ENCODE measurements at regions not wholly inside any gene's neighbourhood (a gene's known extent, or its start where the extent isn't known, plus 50 kb on each side); places are given as distances from the start of the nearest gene placed in this dataset.

DNA sequence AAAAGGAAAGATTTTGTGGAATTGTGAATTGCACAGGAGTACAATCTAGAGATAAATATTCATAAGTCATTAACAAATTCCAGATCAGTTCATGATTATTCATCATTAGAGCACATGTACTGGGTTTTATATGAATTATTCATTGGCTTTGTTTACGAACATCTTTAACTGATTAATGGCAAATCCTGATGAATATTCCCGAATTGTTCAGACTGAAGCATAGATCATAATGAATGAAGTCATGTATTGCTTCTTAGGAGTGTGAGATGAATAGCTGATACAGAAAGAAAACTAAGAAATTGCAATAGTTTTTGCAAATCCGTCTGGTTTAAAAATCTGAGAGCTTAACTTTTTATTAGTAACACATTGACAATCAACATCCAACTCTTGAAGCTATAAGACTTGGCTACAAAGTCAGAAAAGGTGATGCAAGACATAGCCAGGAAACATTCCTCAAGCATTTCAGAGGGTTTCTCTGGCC, 183.6 kb upstream of the DGKB start:
- Histone ChIP-seq H3K9me3 (ENCODE audit: insufficient read depth, low read length) (no peaks in the 10 kb centered on the region), H3K4me2 (ENCODE audit: low read length) (no peak overlapping the region), H3K27ac (ENCODE audit: low read length) (no peak overlapping the region), H4K20me1 (ENCODE audit: insufficient read depth, low read length) (no peaks in the 10 kb centered on the region), H3K9ac (ENCODE audit: low read length) (no peak overlapping the region), H3K4me1 (ENCODE audit: low read length) (no peaks in the 10 kb centered on the region), H3K36me3 (replicated peaks; ENCODE audit: low read depth, low read length) (no peaks in the 10 kb centered on the region), H2AFZ (ENCODE audit: low read depth, low read length) (no peak overlapping the region), H3K4me3 (ENCODE audit: low read length) (no peak overlapping the region), H3K79me2 (ENCODE audit: low read length) (no peaks in the 10 kb centered on the region), H3K27me3 (ENCODE audit: low read depth, low read length) (no peaks in the 10 kb centered on the region)
- no peak for TF ChIP-seq EZH2phosphoT487 (IDR thresholded peaks at IDR 0.05; ENCODE audit: low read depth)
- TF ChIP-seq, protein P1, sequence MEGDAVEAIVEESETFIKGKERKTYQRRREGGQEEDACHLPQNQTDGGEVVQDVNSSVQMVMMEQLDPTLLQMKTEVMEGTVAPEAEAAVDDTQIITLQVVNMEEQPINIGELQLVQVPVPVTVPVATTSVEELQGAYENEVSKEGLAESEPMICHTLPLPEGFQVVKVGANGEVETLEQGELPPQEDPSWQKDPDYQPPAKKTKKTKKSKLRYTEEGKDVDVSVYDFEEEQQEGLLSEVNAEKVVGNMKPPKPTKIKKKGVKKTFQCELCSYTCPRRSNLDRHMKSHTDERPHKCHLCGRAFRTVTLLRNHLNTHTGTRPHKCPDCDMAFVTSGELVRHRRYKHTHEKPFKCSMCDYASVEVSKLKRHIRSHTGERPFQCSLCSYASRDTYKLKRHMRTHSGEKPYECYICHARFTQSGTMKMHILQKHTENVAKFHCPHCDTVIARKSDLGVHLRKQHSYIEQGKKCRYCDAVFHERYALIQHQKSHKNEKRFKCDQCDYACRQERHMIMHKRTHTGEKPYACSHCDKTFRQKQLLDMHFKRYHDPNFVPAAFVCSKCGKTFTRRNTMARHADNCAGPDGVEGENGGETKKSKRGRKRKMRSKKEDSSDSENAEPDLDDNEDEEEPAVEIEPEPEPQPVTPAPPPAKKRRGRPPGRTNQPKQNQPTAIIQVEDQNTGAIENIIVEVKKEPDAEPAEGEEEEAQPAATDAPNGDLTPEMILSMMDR (IDR thresholded peaks at IDR 0.05; ENCODE audit: low read depth, low read length) = no peak

- H3K79me2 ChIP-seq (ENCODE audit: low read length) = no peaks in the 10 kb centered on the region
- no peaks in the 10 kb centered on the region for H3K4me1 ChIP-seq (ENCODE audit: low read length)
- no peaks in the 10 kb centered on the region for H3K27me3 ChIP-seq (ENCODE audit: low read depth, low read length)
- H2AFZ ChIP-seq (ENCODE audit: low read depth, low read length) = no peak overlapping the region
- TF ChIP-seq, protein P1 (IDR thresholded peaks at IDR 0.05; ENCODE audit: low read depth, low read length) = no peak
- no peak for TF ChIP-seq EZH2phosphoT487 (IDR thresholded peaks at IDR 0.05; ENCODE audit: low read depth)
- H3K27ac ChIP-seq (ENCODE audit: low read length) = no peak overlapping the region
- H3K4me2 ChIP-seq (ENCODE audit: low read length) = no peak overlapping the region
- no peak overlapping the region for H3K4me3 ChIP-seq (ENCODE audit: low read length)
- no peaks in the 10 kb centered on the region for H3K9me3 ChIP-seq (ENCODE audit: insufficient read depth, low read length)
- no peak overlapping the region for H3K9ac ChIP-seq (ENCODE audit: low read length)
- H3K36me3 ChIP-seq (replicated peaks; ENCODE audit: low read depth, low read length) = no peaks in the 10 kb centered on the region
- H4K20me1 ChIP-seq (ENCODE audit: insufficient read depth, low read length) = no peaks in the 10 kb centered on the region
Observed at GRCh38 chr7:15085366-15085765, 182.8 kb upstream of the DGKB start.

- Histone ChIP-seq H3K9ac (ENCODE audit: low read length) (no peak overlapping the region), H3K36me3 (replicated peaks; ENCODE audit: low read depth, low read length) (no peaks in the 10 kb centered on the region), H3K4me3 (ENCODE audit: low read length) (no peak overlapping the region), H2AFZ (ENCODE audit: low read depth, low read length) (no peak overlapping the region), H3K4me1 (ENCODE audit: low read length) (no peaks in the 10 kb centered on the region), H3K27me3 (ENCODE audit: low read depth, low read length) (no peaks in the 10 kb centered on the region), H3K27ac (ENCODE audit: low read length) (no peak overlapping the region), H3K79me2 (ENCODE audit: low read length) (no peaks in the 10 kb centered on the region), H4K20me1 (ENCODE audit: insufficient read depth, low read length) (no peaks in the 10 kb centered on the region), H3K4me2 (ENCODE audit: low read length) (no peak overlapping the region), H3K9me3 (ENCODE audit: insufficient read depth, low read length) (no peaks in the 10 kb centered on the region)
- no peak for TF ChIP-seq EZH2phosphoT487 (IDR thresholded peaks at IDR 0.05; ENCODE audit: low read depth)
- TF ChIP-seq, protein P1 (IDR thresholded peaks at IDR 0.05; ENCODE audit: low read depth, low read length) = no peak
Observed at GRCh38 chr7:15084368-15084767, 181.8 kb upstream of the DGKB start.

DNA sequence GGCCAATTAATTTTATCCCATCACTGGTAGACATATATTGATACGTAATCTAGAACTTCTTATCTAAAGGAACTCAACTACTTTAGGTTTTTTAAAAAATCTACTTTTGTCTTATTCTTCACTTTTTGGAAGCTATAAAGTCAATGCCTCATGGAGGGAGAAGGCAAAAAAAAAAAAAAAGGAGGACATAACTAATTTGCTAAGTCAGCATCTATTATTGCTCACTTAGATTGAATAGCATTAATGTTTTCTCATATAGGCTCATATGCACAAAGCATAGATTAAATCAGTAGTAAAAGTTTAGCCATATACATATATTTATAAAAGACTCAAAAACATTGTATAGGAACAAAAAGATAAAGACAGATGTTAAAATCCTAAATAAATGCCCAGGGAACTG, 179.3 kb upstream of the DGKB start:
- Histone ChIP-seq H3K4me2 (ENCODE audit: low read length) (no peak overlapping the region), H3K79me2 (ENCODE audit: low read length) (no peaks in the 10 kb centered on the region), H4K20me1 (ENCODE audit: insufficient read depth, low read length) (no peaks in the 10 kb centered on the region), H3K4me1 (ENCODE audit: low read length) (no peaks in the 10 kb centered on the region), H3K9ac (ENCODE audit: low read length) (no peak overlapping the region), H2AFZ (ENCODE audit: low read depth, low read length) (no peak overlapping the region), H3K27ac (ENCODE audit: low read length) (no peak overlapping the region), H3K36me3 (replicated peaks; ENCODE audit: low read depth, low read length) (no peaks in the 10 kb centered on the region), H3K27me3 (ENCODE audit: low read depth, low read length) (no peaks in the 10 kb centered on the region), H3K4me3 (ENCODE audit: low read length) (no peak overlapping the region), H3K9me3 (ENCODE audit: insufficient read depth, low read length) (no peaks in the 10 kb centered on the region)
- TF ChIP-seq, protein P1 (IDR thresholded peaks at IDR 0.05; ENCODE audit: low read depth, low read length) = no peak
- no peak for TF ChIP-seq EZH2phosphoT487 (IDR thresholded peaks at IDR 0.05; ENCODE audit: low read depth)

Measured in OCI-LY3 (cell line).